HUDEP-2 (cell line): ENCODE measurements at regions not wholly inside any gene's neighbourhood (a gene's known extent, or its start where the extent isn't known, plus 50 kb on each side); places are given as distances from the start of the nearest gene placed in this dataset.
"Not testable (repeated sequence)": the region's sequence is repeated elsewhere in the genome, so short reads cannot be mapped to it uniquely, and the experiment has no call there.

Experiments
- DNase-seq, 76 experiments: peaks; one replicate each; lab custom pipeline; 2025; ENCODE audit not compliant: unreplicated experiment in 76 of 76; lab: John Stamatoyannopoulos, UW

- DNase-seq, result not testable (repeated sequence)
Observed at GRCh38 chrY:3974362-3974761, 395.5 kb downstream of the TGIF2LY start.

GRCh38 chrY:3974983-3975382 lies 396.1 kb downstream of the TGIF2LY start:
- DNase-seq, result not testable (repeated sequence)

GRCh38 chrY:3980812-3981211 lies 401.9 kb downstream of the TGIF2LY start:
- DNase-seq, result peak in 17 of 76 experiments; percentile 0 to 56 (median 3)

- DNase-seq, result not testable (repeated sequence)
Observed at GRCh38 chrY:3981817-3982216, 402.9 kb downstream of the TGIF2LY start.
